HG02938 (cell line): ENCODE measurements at regions not wholly inside any gene's neighbourhood (a gene's known extent, or its start where the extent isn't known, plus 50 kb on each side); places are given as distances from the start of the nearest gene placed in this dataset.

Source experiments
- ATAC-seq: cut with Tn5 transposase; IDR thresholded peaks from one replicate; pipeline ENCODE4 v1.9.1; 2021; ENCODE audit warnings: mild to moderate bottlenecking, moderate library complexity; ENCODE audit not compliant: unreplicated experiment

GRCh38 chr11:45365961-45366618 lies 79.9 kb upstream of the SYT13 start:
- no peak for ATAC-seq

GRCh38 chr11:45362636-45363035 lies 76.5 kb upstream of the SYT13 start:
- no peak for ATAC-seq

GRCh38 chr11:45361551-45361950 lies 75.4 kb upstream of the SYT13 start:
- ATAC-seq, result no peak

DNA sequence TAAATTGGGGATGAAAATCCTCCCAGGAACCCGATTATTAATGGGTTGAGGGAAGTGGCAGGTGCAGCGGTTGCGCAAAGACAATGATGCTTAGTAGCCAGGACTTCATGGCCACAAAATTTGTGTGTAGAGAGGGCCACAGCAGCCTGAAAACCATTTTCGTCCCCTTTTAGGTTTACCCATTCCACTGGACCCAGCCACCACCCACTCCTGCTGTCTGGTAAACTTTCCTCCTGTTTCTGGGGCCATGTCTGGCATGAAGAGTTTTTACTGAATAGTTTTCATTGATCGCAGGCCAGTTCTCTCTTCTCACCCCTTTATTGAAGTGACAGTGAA lies 69.5 kb upstream of the SYT13 start:
- no peak for ATAC-seq

GRCh38 chr11:45354976-45355705 lies 69.0 kb upstream of the SYT13 start:
- ATAC-seq, result peak; percentile 95

DNA sequence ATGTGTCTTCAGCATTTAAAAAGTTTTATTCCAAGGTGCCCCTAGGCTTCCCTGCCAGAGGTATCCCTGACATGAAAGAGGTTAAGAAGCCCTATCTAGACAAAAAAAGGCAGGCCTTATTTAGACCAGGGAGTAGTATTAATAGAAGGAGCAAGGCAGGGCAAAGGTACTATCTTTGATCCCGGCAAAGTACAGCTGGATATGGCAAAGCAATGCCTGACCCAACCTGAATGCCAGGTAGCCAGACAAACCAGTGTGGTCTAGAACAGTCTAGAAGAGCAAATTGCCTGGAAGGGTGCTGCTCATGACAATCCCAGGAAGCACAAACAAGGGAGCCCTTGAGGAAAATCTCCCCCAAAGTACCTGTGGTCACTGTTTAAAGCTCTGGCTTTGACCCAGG lies 62.6 kb upstream of the SYT13 start:
- ATAC-seq, result no peak

DNA sequence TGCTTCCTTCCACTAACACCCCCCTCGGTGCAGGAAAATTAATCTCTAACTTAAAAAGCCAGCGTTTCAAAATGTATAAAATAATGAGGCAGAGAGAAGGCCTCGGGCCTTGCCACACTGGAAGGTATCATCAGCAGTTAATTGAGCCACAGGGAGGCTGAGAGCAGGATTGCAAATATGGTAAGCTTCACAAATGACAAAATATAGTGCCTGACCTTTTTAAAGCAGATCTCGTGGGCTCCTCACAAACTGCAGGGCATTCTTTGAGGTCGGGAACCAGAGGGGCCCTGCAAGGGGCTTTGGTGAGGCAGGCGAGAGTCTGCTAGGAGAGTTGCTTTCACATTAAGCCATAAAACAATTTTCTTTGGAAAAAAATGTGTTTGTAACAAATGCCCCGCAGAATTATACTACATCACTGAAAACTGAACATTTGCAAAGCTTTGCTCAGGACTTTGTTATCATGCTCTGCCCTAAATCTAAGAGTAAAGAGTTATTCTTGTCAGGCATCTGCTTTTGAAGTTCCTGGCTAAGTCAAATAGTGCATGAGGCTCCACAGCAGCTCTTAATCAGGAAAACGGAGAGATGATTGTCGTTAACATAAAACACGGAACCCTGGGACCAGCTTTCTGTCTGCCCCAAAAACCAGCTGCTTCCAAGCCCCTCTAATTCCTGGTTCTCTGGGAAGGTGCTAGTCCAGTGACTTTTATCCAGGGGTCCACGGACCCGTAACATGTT lies 61.4 kb upstream of the SYT13 start:
- no peak for ATAC-seq

- ATAC-seq, result no peak
Observed at GRCh38 chr11:45345491-45345890, 59.4 kb upstream of the SYT13 start.

DNA sequence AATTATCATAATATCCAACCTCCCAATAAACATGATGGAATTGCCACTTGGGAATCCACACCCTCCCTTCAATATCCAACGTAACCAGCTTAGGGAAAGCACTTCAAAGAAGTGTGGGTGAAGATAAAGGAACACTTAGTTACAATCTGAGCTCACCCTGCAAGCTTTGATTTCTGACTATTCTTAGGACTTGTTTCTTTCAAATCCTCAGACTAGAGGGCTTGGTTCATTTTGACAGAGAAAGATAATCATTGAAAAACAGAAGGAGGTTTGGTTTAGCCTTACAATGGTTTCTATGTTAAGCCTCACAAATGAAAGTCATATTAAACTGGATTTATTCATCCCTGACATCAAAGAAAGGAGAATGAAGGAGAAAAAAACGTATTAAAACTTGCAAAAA lies 57.9 kb upstream of the SYT13 start:
- ATAC-seq, result no peak

- ATAC-seq, result no peak
Observed at GRCh38 chr11:45343444-45343843, 57.3 kb upstream of the SYT13 start.

DNA sequence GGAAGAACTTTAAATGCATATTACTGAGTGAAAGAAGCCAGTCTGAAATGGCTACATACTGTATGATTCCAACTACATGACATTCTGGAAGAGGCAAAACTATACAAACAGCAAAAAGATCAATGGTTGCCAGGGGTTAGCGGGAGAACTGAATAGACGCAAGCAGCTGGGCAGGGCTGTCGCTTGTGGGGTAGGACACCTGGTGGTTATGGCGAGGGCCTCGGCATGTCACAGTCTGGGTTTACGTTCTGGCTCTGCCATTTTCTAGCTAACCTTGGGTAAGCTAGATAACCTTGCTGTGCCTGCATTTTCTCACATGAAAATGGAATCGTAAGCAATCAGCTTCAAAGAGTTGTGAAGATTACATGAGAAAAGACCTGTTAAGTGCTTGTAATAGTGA lies 55.2 kb upstream of the SYT13 start:
- no peak for ATAC-seq

- ATAC-seq, result peak; percentile 94
Observed at GRCh38 chr11:45339729-45340519, 53.8 kb upstream of the SYT13 start.

DNA sequence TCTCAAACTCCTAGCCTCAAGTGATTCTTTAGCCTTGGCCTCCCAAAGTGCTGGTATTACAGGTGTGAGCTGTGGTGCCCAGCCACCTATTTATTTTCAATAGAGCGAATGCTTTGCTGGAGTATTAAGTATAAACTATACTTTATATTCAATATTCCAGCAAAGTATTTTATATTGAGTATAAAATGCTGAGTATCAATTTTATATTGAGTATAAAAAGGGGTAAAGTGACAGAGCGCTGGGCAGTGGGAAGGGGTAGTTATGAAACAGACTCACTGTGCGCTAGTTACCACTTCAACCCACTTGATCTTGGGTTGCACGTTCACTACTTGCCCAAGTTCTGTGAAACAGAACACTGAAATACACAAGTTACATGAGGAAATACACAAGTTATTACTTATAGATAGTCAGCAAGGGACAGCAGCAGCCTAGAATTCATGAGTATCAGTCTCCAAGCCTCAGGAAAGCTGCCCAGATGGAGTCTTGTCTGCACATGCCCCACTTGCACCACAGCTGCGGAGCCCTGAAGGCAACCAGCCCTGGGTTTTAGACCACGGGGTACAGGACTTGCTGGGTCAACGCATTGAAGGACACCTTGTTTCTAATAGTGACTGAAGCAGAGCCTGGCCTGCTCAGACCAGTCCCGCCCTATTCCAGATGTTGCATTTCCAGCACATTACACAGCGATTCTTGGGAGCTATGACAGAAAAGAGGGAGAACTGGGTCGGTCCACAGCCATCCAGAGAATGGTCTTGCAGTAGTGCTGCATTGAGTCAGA lies 51.6 kb upstream of the SYT13 start:
- no peak for ATAC-seq

DNA sequence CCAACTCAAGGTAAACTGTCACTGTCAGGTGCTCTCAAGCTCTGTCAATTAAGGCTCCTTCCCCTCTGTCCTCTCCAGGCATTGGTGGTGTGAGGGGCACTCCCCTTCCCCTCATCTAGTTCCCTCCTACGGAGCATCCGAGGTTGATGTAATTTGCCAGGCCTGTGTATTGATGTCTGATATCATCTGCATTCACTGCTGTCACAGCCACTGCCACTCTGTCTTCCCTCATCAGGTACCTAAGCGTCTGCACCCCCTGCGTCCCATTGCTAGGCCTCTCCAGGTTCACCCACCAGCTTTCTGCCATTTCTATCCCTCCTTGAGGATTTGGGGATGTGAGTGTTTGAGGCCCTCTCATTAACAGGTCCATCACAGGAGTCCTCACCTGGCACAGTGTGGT lies 50.0 kb upstream of the SYT13 start:
- no peak for ATAC-seq
